ENCODE measurements at regions not wholly inside any gene's neighbourhood (a gene's known extent, or its start where the extent isn't known, plus 50 kb on each side); places are given as distances from the start of the nearest gene placed in this dataset.

DNA sequence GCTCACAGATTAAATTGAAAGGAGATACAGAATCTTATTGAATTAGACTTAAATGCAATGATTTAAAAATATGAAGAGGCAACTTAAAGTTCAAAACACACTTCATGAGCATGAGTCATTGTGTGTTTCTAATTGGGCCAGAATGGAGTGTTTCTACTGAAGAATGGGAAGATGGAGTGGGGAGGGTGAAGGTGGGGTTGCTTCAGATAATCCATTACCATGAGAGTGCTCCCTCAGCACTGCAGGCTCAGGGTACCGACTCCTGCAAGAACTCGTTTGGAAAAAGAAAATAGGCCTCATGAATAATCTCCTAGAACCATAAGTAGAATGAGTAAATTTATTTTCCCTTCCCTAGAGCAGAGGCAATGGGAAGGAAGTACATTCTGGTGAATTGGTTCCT, 372.8 kb downstream of the TOX3 start:
- no peak for TF ChIP-seq POLR2A (IDR thresholded peaks at IDR 0.05; ENCODE audit: low read depth, low read length)
- TF ChIP-seq CTCF (IDR thresholded peaks at IDR 0.05; ENCODE audit: extremely low read depth in 1 of 2, insufficient read depth in 1 of 2, low read depth in 1 of 2, low read length in 2 of 2) = no peak

All from endothelial cell of umbilical vein (primary cell).